ENCODE measurements at regions not wholly inside any gene's neighbourhood (a gene's known extent, or its start where the extent isn't known, plus 50 kb on each side); places are given as distances from the start of the nearest gene placed in this dataset.

GRCh38 chr17:36793976-36794375, 143.3 kb upstream of the LHX1 start:
- ChIA-PET CTCF (no interaction called here), POLR2A (no interaction called here)
- no peak overlapping the region for H3K27ac Mint-ChIP-seq
- no peaks in the 10 kb centered on the region for H3K9me3 Mint-ChIP-seq (ENCODE audit: insufficient read depth)
- no peak overlapping the region for H2AFZ ChIP-seq (ENCODE audit: insufficient read depth, low read depth, low read length, poor library complexity, severe bottlenecking)
- H3K4me3 Mint-ChIP-seq = no peak overlapping the region
- no peak overlapping the region for H3K27ac ChIP-seq (ENCODE audit: low read length in 2 of 2)
- no peak overlapping the region for H3K9ac ChIP-seq (ENCODE audit: low read length)
- peaks cover 37% of the 10 kb centered on the region for H3K27me3 Mint-ChIP-seq
- H3K4me1 Mint-ChIP-seq = no peaks in the 10 kb centered on the region
- WGBS (ENCODE audit: insufficient coverage) = no CpG with 5 or more reads among the region's 2 CpGs
- peaks cover 0 to 17% (median 0%) of the 10 kb centered on the region in 4 experiments for H3K27me3 ChIP-seq (replicated peaks in 1 of 4; ENCODE audit: control extremely low read depth in 1 of 4, control insufficient read depth in 3 of 4, insufficient read depth in 4 of 4, low read length in 3 of 4)
- TF ChIP-seq CTCF (IDR thresholded peaks at IDR 0.05) (no peak), EZH2 (IDR thresholded peaks at IDR 0.05; ENCODE audit: borderline replicate concordance, insufficient read depth, low read depth, low read length, poor library complexity, severe bottlenecking) (no peak)
- H3K9me3 ChIP-seq (ENCODE audit: control extremely low read depth in 1 of 3, control insufficient read depth in 2 of 3, insufficient read depth in 1 of 3, low read length in 2 of 3) = peaks cover 0 to 5% (median 3%) of the 10 kb centered on the region in 3 donors
- intact Hi-C loops (cut with micrococcal nuclease) = no loop called here
- H3K36me3 ChIP-seq (replicated peaks in 1 of 2; ENCODE audit: control extremely low read depth in 1 of 2, control insufficient read depth in 1 of 2, extremely low read depth in 1 of 2, insufficient read depth in 2 of 2, low read length in 1 of 2) = no peaks in the 10 kb centered on the region
- no peaks in the 10 kb centered on the region for H3K79me2 ChIP-seq (ENCODE audit: control insufficient read depth, insufficient read depth, low read length)
- no peak for ATAC-seq (ENCODE audit: low read depth)
- no peaks in the 10 kb centered on the region for H3K4me1 ChIP-seq (ENCODE audit: control insufficient read depth in 2 of 2, insufficient read depth in 2 of 2, low read length in 2 of 2)
- no peaks in the 10 kb centered on the region for H4K20me1 ChIP-seq (ENCODE audit: control insufficient read depth, insufficient read depth, low read length, poor library complexity, severe bottlenecking)
- H3K4me3 ChIP-seq (ENCODE audit: control extremely low read depth in 1 of 5, extremely low read depth in 1 of 5, insufficient read depth in 1 of 5, low read depth in 2 of 5, low read length in 4 of 5) = no peak overlapping the region
- H3K4me2 ChIP-seq (replicated peaks; ENCODE audit: low read depth, low read length, poor library complexity, severe bottlenecking) = no peak overlapping the region
- no peak for DNase-seq

DNA sequence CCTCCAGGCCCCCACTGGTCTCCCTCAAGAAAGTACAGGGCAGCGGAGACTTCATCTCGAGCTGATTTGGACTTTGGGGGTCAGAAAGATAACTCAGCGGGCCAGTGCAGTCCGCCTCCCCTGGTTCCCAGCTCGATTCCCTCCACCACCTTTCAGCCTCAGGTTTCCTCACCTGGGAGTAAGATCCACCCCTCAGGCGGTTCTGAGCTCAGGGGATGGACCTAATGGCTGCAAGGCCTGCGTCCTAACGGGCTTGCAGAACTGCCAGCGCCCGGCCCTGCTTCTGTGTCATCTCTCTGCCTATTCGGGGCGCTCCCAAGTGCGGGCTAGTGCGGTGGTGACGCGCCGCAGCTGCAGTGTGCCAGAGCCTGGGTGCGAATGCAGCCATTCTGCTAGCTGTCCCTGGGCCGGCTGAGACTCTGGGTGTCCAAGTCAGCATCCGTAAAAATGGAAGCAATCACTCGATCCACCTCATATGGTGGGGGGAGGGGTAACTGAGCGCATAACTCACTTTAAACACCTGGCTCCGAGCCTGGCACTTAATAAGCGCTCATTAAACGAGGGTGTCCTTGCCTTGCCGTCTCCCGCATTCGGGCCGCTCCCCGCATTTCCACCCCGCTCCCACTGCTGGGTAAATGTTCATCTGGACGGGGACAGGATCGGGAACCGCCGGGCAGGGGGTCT, 129.6 kb upstream of the LHX1 start:
- POLR2A ChIA-PET = no interaction called here
- no peak for TF ChIP-seq CTCF (IDR thresholded peaks at IDR 0.05)
- no peak for TF ChIP-seq EZH2 (IDR thresholded peaks at IDR 0.05; ENCODE audit: borderline replicate concordance, insufficient read depth, low read depth, low read length, poor library complexity, severe bottlenecking)
- ATAC-seq (ENCODE audit: low read depth) (no peak), DNase-seq (no peak)
- no peak overlapping the region for H3K9ac ChIP-seq (ENCODE audit: low read length)
- H3K4me3 Mint-ChIP-seq = no peak overlapping the region
- H3K9me3 ChIP-seq (ENCODE audit: control extremely low read depth in 1 of 3, control insufficient read depth in 2 of 3, insufficient read depth in 1 of 3, low read length in 2 of 3) = peaks cover 0 to 2% (median 0%) of the 10 kb centered on the region in 3 donors
- H3K27me3 ChIP-seq (replicated peaks in 1 of 4; ENCODE audit: control extremely low read depth in 1 of 4, control insufficient read depth in 3 of 4, insufficient read depth in 4 of 4, low read length in 3 of 4) = peaks cover 0 to 41% (median 8%) of the 10 kb centered on the region in 4 experiments
- no peaks in the 10 kb centered on the region for H3K9me3 Mint-ChIP-seq (ENCODE audit: insufficient read depth)
- no peak overlapping the region for H3K4me2 ChIP-seq (replicated peaks; ENCODE audit: low read depth, low read length, poor library complexity, severe bottlenecking)
- peaks cover 56% of the 10 kb centered on the region for H3K27me3 Mint-ChIP-seq
- H3K4me1 Mint-ChIP-seq = no peaks in the 10 kb centered on the region
- H2AFZ ChIP-seq (ENCODE audit: insufficient read depth, low read depth, low read length, poor library complexity, severe bottlenecking) = no peak overlapping the region
- no peaks in the 10 kb centered on the region for H4K20me1 ChIP-seq (ENCODE audit: control insufficient read depth, insufficient read depth, low read length, poor library complexity, severe bottlenecking)
- WGBS (ENCODE audit: insufficient coverage) = 28% methylated on average over 31 of the region's 35 CpGs
- H3K27ac ChIP-seq (ENCODE audit: low read length in 2 of 2) = no peak overlapping the region
- no peaks in the 10 kb centered on the region for H3K36me3 ChIP-seq (replicated peaks in 1 of 2; ENCODE audit: control extremely low read depth in 1 of 2, control insufficient read depth in 1 of 2, extremely low read depth in 1 of 2, insufficient read depth in 2 of 2, low read length in 1 of 2)
- H3K4me1 ChIP-seq (ENCODE audit: control insufficient read depth in 2 of 2, insufficient read depth in 2 of 2, low read length in 2 of 2) = no peaks in the 10 kb centered on the region
- H3K27ac Mint-ChIP-seq = no peak overlapping the region
- CTCF ChIA-PET = no interaction called here
- intact Hi-C loops (cut with micrococcal nuclease) = no loop called here
- H3K79me2 ChIP-seq (ENCODE audit: control insufficient read depth, insufficient read depth, low read length) = no peaks in the 10 kb centered on the region
- no peak overlapping the region for H3K4me3 ChIP-seq (ENCODE audit: control extremely low read depth in 1 of 5, extremely low read depth in 1 of 5, insufficient read depth in 1 of 5, low read depth in 2 of 5, low read length in 4 of 5)

Measured in B cell (primary cell).